IPS-20b (cell line): ENCODE measurements at regions not wholly inside any gene's neighbourhood (a gene's known extent, or its start where the extent isn't known, plus 50 kb on each side); places are given as distances from the start of the nearest gene placed in this dataset.

Experiments used
- H3K27ac ChIP-seq: one replicate; pipeline ENCODE4 v1.5.1; 2013; ENCODE audit warnings: low read length
- H3K27me3 ChIP-seq: 2 replicates; pipeline ENCODE4 v1.6.1; 2013; ENCODE audit warnings: mild to moderate bottlenecking, low read length, inconsistent platforms; ENCODE audit not compliant: insufficient read depth
- H3K36me3 ChIP-seq: 2 replicates; pipeline ENCODE4 v1.6.1; 2013; ENCODE audit warnings: low read depth, mild to moderate bottlenecking, inconsistent platforms, low read length, moderate library complexity; ENCODE audit not compliant: insufficient read depth
- H3K4me1 ChIP-seq: 2 replicates; pipeline ENCODE4 v1.6.1; 2013; ENCODE audit warnings: mild to moderate bottlenecking, control low read depth, inconsistent platforms, low read length, moderate library complexity; ENCODE audit not compliant: insufficient read depth
- H3K4me3 ChIP-seq: 2 replicates; pipeline ENCODE4 v1.5.1; 2013; ENCODE audit warnings: mild to moderate bottlenecking, low read length, inconsistent platforms
- H3K9ac ChIP-seq: 2 replicates; pipeline ENCODE4 v1.6.1; 2013; ENCODE audit warnings: low read depth, mild to moderate bottlenecking, inconsistent platforms, low read length, moderate library complexity
- H3K9me3 ChIP-seq: 2 replicates; pipeline ENCODE4 v1.6.1; 2013; ENCODE audit warnings: mild to moderate bottlenecking, low read depth, low read length, inconsistent platforms; ENCODE audit not compliant: insufficient read depth

DNA sequence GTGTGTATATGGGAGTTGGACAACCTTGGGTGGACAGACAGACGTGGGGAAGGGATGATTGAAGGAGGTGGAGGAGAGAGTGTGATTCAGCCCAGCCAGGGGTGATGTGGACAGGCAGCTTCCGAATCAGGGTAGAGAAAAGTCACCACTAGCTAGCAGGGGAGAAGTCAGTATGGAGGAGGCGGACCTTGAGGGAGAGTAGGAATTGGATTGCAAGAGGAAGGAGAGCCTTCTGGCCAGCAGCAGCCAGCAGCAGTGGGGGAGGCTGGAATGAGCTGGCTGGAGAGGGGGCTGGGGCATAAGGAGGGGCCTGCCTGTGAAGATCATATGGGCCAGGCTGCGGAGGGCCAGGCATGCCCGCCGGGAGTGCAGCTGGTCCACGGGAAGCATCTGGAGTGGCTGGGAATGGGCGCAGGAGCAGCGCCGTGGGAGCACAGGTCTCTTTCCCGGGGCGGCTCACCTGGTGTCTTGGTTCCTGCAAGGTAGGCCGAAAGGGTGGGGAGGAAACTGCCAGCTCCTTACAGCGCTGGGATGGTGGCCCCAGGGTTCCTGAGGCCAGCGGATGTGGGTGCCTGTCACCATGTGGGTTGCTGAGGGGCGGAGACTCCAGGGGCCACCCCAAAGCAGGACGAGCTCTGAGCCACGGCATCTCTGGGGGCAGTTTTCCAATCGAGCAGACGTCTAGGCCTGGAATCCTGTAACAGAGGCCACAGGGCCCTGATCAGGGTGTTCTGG, 235.3 kb downstream of the SEC14L1 start:
- Histone ChIP-seq H3K9ac (peak overlapping the region; percentile 21; the same call in 1 of the 2 replicates), H3K4me3 (peak overlapping the region; percentile 81; the same call in 1 of the 2 replicates), H3K36me3 (no peaks in the 10 kb centered on the region), H3K9me3 (no peaks in the 10 kb centered on the region), H3K27me3 (no peaks in the 10 kb centered on the region), H3K4me1 (peaks cover 43% of the 10 kb centered on the region), H3K27ac (peak overlapping the region; percentile 45)

DNA sequence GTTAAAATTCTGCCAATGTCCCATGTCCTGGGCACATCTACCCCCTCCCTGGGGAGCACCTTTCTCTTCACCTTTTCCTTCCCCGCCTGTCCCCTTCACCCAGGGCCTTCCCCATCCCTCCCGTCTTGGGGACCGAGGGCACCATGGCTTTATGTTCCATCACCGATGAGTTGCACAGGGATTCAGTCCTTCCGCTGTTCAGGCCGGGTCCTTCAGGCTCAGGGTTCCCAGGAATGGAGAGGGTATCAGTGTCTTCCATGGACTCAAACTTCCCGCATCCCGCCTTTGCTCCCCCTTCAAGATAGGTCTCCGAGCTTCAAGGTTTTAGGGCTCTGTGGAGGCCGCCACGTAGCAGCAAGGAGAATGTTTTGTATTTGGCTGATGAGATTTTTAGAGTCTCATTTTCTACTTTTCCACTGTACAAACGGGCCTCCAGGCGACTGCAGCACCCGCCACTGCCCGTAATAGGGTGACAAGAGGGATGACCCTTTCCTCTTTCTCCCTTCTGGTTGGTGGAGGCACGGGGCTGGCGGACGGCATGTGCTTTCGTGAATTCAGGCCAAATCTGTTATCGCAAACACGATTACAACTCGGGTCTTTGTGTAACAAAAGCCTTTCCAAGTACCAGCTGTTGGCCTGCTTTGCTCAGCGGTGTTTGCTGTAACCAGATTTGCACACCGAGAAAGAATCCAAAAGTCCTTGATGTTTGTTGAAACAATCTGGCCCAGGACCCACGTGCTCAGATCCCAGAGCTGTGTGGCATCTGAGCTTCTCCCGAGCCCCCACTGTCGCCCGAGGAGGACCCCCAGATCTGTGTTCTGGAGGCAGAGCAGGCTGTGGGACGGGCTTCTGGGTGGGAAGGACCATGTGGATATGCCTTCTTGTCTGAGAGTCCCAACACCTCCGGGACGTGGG, 236.3 kb downstream of the SEC14L1 start:
- Histone ChIP-seq H3K9me3 (no peaks in the 10 kb centered on the region), H3K4me3 (no peak overlapping the region), H3K9ac (no peak overlapping the region), H3K36me3 (no peaks in the 10 kb centered on the region), H3K27me3 (no peaks in the 10 kb centered on the region), H3K27ac (no peak overlapping the region), H3K4me1 (peaks cover 40% of the 10 kb centered on the region)

DNA sequence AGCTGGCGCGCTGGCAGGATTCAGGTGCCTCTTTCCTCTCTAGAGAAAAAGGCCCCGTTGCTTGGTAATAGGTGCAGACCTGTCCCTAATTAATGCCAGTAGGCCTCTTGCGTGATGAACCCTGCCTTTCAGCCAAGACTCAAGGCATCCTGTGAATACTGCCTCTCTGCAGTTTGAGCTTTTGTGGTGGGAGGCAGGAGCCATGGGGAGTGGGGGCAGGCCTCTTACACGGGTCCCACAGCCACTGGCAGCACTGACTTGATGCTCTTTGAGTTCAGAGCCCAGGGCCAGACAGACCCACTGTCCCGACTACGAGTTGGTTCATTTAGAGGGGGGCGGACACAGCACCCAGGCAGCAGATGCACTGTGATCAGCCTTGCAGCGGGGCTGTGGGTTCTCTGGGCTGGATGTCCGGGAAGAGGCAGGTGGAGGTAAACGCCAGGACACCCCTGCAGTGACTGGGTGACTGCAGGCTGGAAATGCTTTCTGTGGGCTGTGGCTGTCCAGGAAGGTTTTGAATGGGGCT, 237.0 kb downstream of the SEC14L1 start:
- H3K27ac ChIP-seq: no peak overlapping the region
- no peak overlapping the region for H3K4me3 ChIP-seq
- no peaks in the 10 kb centered on the region for H3K27me3 ChIP-seq

DNA sequence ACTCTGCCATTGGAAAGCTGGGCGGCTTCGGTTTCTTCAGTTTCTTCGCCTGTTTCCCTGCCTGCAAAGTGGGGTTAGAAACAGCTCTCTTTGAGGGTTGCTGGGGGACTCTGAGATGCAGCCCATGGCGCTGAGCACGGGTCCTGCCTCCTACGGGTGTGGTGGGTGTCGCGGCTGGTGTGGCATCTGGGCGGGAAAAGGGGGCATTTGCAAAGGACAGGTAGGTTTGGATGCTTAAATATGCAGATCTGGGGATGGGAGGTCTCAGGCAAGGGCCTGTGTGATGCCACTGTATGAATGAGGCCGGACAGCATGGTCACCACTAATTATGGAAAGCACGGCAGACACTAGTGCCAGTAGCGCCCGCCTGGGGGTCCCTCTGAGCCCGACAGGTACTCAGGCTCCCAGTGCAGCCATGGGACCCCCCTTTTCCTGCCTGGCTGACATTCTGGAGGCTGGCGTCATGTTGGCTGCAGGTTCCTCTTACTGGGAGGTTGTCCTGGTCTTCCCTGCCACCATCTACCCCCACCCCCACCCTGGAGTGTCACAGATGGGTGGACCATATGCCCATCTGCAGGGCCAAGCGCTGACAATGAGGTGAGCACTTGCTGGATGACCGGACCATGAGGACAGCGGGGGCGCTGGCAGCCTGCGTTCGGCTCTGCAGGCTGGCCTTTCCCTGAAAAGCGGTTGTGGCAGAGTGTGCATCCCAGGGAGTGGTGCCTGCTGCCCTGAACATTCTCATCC, 237.7 kb downstream of the SEC14L1 start:
- Histone ChIP-seq H3K4me1 (peaks cover 41% of the 10 kb centered on the region), H3K36me3 (no peaks in the 10 kb centered on the region)

More for the DNA sequence above, 237.0 kb downstream of the SEC14L1 start:
- Histone ChIP-seq H3K36me3 (no peaks in the 10 kb centered on the region), H3K9me3 (no peaks in the 10 kb centered on the region), H3K4me1 (peaks cover 41% of the 10 kb centered on the region), H3K9ac (no peak overlapping the region)

DNA sequence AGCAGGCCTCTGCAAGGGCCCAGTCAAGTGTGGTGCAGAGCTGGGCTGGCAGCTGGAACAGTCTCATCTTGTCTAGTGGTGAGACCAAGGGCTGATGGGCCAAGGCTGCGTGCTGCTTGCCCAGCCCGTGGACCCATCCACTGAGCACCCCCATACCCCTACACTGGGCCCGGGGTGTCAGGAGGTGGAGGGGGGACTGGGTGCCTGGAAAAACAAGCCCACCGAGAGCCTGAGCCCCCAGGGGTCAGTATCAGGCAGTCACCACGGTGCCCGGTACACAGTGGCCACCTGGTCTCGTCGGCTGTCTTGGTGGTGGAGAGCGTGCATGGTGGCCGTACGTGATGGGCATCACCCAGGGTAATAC, 238.3 kb downstream of the SEC14L1 start:
- peaks cover 41% of the 10 kb centered on the region for H3K4me1 ChIP-seq
- H3K9ac ChIP-seq: no peak overlapping the region
- H3K4me3 ChIP-seq: no peak overlapping the region
- no peaks in the 10 kb centered on the region for H3K9me3 ChIP-seq
- no peaks in the 10 kb centered on the region for H3K36me3 ChIP-seq
- no peak overlapping the region for H3K27ac ChIP-seq
- no peaks in the 10 kb centered on the region for H3K27me3 ChIP-seq

More for the DNA sequence above, 237.7 kb downstream of the SEC14L1 start:
- Histone ChIP-seq H3K4me3 (no peak overlapping the region), H3K27ac (no peak overlapping the region), H3K9ac (no peak overlapping the region), H3K27me3 (no peaks in the 10 kb centered on the region), H3K9me3 (no peaks in the 10 kb centered on the region)

DNA sequence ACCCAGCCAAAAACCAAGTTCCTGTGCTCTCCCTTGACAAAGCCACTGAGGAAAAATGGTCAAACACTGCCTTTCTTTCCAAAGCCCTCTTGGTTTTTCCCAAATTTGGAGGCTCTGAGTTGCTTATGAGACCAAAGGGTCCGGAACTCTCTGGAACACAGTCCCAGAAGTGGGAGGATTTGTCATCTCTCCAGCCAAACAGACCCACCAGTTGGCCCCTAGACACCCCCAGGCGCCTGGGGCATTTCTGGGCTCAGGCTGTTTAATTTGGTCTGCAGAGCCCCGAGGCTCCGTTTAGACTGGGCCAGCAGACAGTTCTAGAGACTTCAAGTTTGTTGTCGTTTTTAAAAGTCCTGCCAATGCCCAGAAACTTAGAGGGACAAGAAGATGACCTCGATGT, 239.1 kb downstream of the SEC14L1 start:
- Histone ChIP-seq H3K27me3 (no peaks in the 10 kb centered on the region), H3K4me1 (peaks cover 38% of the 10 kb centered on the region), H3K4me3 (no peak overlapping the region), H3K9ac (no peak overlapping the region), H3K36me3 (no peaks in the 10 kb centered on the region), H3K27ac (no peak overlapping the region), H3K9me3 (no peaks in the 10 kb centered on the region)

DNA sequence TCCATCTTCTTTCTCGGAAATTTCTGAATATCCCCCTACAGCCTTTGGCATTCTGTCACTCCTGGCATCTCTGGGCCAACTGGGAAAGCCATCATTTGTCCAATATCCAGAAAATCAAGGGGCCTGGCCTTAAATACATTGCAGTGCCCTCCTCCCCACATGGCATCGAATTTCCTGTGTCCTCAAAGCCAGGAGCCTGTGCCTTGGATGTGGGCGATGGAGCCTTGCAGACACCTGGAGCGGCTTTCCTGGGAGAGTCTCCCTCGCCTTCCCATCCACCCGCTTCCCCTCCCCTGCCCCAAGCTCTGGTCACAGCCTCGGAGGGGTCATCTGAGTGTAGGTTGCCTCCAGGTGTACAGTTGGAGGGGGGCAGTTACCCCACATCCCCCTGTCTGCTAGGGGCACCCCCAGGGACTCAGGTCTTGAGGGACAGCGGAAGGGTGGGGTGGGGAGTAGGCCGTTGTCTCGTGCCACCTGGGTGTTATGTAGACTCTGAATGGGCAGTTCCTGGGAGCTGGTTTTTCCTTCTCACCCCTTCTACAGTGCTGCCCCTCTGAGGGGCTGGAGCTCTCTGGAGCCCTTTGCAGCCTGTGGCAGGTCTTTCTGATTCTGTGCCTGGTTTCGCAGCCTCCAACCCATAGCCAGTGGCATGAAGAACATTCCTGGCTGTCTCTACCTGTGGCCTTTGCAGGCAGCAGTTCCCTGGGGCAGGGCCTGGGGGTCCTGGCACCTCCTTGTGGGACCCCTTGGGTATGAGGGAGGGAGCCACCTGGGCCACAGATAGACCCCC, 239.8 kb downstream of the SEC14L1 start:
- H3K4me1 ChIP-seq: peaks cover 30% of the 10 kb centered on the region

DNA sequence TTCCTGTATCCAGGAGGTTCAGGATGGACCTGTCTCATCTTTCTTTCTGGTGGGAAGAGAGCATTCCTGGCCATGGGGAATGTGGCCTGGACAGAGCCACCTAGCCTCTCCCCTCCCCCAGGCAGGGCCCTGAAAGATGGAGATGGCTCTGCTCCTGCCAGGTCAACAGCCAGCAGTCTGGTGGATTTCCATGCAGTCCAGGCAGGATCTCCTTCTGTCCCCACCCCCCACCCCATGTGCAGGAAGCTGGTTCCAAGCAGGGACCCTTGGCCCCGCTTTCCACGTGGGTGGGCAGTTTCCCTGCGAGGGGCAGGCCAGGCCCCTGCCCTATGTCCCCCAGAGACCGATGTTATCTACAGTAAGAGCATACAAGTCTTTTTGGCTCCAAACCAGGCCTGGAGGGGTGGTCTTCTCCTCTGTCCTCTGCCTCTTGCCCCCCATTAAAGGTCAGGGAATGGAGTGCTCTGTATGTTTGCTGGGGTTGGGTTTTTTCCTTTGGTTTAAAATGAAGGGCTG, 240.5 kb downstream of the SEC14L1 start:
- Histone ChIP-seq H3K27ac (no peak overlapping the region), H3K36me3 (no peaks in the 10 kb centered on the region), H3K9me3 (no peaks in the 10 kb centered on the region), H3K9ac (peak overlapping the region; percentile 29; the same call in 1 of the 2 replicates), H3K4me1 (peaks cover 24% of the 10 kb centered on the region; the same call in 1 of the 2 replicates), H3K27me3 (no peaks in the 10 kb centered on the region), H3K4me3 (no peak overlapping the region)

More for the DNA sequence above, 239.8 kb downstream of the SEC14L1 start:
- Histone ChIP-seq H3K4me3 (no peak overlapping the region), H3K9me3 (no peaks in the 10 kb centered on the region), H3K36me3 (no peaks in the 10 kb centered on the region), H3K27me3 (no peaks in the 10 kb centered on the region), H3K9ac (peak overlapping the region; percentile 29; the same call in 1 of the 2 replicates), H3K27ac (peak overlapping the region; percentile 30)

DNA sequence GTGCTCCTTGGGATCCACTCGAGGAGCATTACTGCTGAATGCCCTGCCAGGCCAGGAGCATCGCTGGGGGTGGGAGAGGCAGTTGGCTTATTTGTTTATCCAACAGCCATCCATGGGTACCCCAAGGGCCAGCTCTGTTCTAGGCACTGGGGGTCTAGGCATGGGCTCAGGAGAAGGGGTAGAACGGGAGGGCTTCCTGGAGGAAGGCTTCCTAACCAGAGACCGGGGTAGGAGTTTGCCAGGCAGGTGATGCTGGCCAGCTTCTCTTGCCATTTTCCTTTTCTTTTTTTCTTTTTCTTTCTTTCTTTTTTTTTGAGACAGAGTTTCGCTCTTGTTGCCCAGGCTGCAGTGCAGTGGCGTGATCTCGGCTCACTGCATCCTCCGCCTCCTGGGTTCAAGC, 241.0 kb downstream of the SEC14L1 start:
- Histone ChIP-seq H3K9ac (no peak overlapping the region; the same call in 1 of the 2 replicates), H3K36me3 (no peaks in the 10 kb centered on the region), H3K27ac (no peak overlapping the region), H3K4me1 (peaks cover 24% of the 10 kb centered on the region; the same call in 1 of the 2 replicates), H3K4me3 (no peak overlapping the region), H3K9me3 (no peaks in the 10 kb centered on the region), H3K27me3 (no peaks in the 10 kb centered on the region)

DNA sequence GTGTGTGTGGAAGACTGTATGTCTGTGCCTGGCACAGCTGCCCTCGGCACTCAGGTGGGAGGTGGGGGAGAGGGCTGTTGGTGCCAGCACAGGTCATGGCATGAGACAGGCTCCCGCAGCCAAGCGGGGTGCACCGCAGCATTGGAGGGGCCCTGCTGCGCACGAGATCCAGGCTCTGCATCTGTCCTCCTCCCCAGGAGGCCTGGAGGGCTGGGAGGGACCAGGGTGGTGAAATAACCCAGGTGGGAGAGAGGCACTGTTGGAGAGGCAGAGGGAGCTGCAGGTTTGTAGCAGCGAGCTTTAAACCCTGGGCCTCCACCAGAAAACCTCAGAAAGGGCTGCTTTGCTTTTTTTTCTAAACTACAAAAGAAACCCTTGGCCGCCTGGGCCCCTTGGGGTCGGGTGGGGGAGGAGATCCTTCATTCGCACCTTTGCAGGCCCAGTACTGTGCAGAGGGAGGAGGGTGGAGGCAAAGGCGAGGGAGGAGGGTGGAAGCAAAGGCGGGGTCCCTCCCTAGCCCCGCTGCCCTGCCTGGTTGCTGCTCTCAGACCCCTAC, 241.7 kb downstream of the SEC14L1 start:
- H3K27ac ChIP-seq: peak overlapping the region; percentile 56

More for the DNA sequence above, 241.7 kb downstream of the SEC14L1 start:
- Histone ChIP-seq H3K36me3 (no peaks in the 10 kb centered on the region), H3K27me3 (no peaks in the 10 kb centered on the region), H3K4me1 (peaks cover 19% of the 10 kb centered on the region; the same call in 1 of the 2 replicates), H3K9me3 (no peaks in the 10 kb centered on the region), H3K4me3 (peak overlapping the region; percentile 25; the same call in 1 of the 2 replicates), H3K9ac (peak overlapping the region; percentile 30; the same call in 1 of the 2 replicates)
